Liver (tissue), 3 donors: ENCODE measurements at regions not wholly inside any gene's neighbourhood (a gene's known extent, or its start where the extent isn't known, plus 50 kb on each side); places are given as distances from the start of the nearest gene placed in this dataset.
"Not testable (repeated sequence)": the region's sequence is repeated elsewhere in the genome, so short reads cannot be mapped to it uniquely, and the experiment has no call there.

Source experiments
- ATF3 ChIP-seq: IDR thresholded peaks from 2 replicates; pipeline ENCODE4 v1.6.1; 2016; ENCODE audit warnings: antibody characterized with exemption
- CTCF ChIP-seq: fragments of 150-350 bp; IDR thresholded peaks from 2 replicates; pipeline ENCODE4 v1.5.1; 2017; ENCODE audit warnings: improper control_type of control experiment, low read depth, low read length; ENCODE audit not compliant: missing input control
- EGR1 ChIP-seq, 2 donors: IDR thresholded peaks; 2 replicates each; pipeline ENCODE4 v1.6.1; 2016 to 2018; ENCODE audit warnings: antibody characterized with exemption in 2 of 2, low read depth in 2 of 2
- FOXA1 ChIP-seq: IDR thresholded peaks from 2 replicates; pipeline ENCODE4 v1.6.1; 2016; ENCODE audit warnings: antibody characterized with exemption
- GABPA ChIP-seq, 2 donors: IDR thresholded peaks in 1 of 2; conservative IDR thresholded peaks in 1 of 2; 2 replicates each; pipeline ENCODE4 v1.6.1; 2016; ENCODE audit warnings: antibody characterized with exemption in 2 of 2, mild to moderate bottlenecking in 1 of 2, moderate library complexity in 1 of 2
- JUND ChIP-seq, 2 donors: IDR thresholded peaks; 2 replicates each; pipeline ENCODE4 v1.6.1; 2016; ENCODE audit warnings: antibody characterized with exemption in 2 of 2
- MAX ChIP-seq: IDR thresholded peaks from 2 replicates; pipeline ENCODE4 v1.6.1; 2016; ENCODE audit warnings: antibody characterized with exemption
- RAD21 ChIP-seq, 2 donors: IDR thresholded peaks; 2 replicates each; pipeline ENCODE4 v1.6.1; 2016; ENCODE audit warnings: antibody characterized with exemption in 2 of 2, mild to moderate bottlenecking in 2 of 2
- REST ChIP-seq: IDR thresholded peaks from 2 replicates; pipeline ENCODE4 v1.6.1; 2016; ENCODE audit warnings: antibody characterized with exemption, mild to moderate bottlenecking
- SP1 ChIP-seq: IDR thresholded peaks from 2 replicates; pipeline ENCODE4 v1.6.1; 2018; ENCODE audit warnings: antibody characterized with exemption, mild to moderate bottlenecking
- TAF1 ChIP-seq: conservative IDR thresholded peaks from 2 replicates; pipeline ENCODE4 v1.6.1; 2016; ENCODE audit warnings: antibody characterized with exemption, mild to moderate bottlenecking
- YY1 ChIP-seq: IDR thresholded peaks from 2 replicates; pipeline ENCODE4 v1.6.1; 2016; ENCODE audit warnings: antibody characterized with exemption, mild to moderate bottlenecking
- ZBTB33 ChIP-seq: IDR thresholded peaks from 2 replicates; pipeline ENCODE4 v1.6.1; 2016; ENCODE audit warnings: antibody characterized with exemption
- donor health status: healthy.
- donor health status: healthy.

GRCh38 chr2:89968567-89968966, 1277.1 kb downstream of the RPIA start:
- not testable (repeated sequence) for TF ChIP-seq SP1; ZBTB33; RAD21 (IDR thresholded peaks at IDR 0.05); MAX; CTCF; YY1; TAF1; ATF3; FOXA1; JUND (IDR thresholded peaks at IDR 0.05); EGR1 (IDR thresholded peaks at IDR 0.05; ENCODE audit: low read depth in 2 of 2); GABPA (IDR thresholded peaks at IDR 0.05 in 1 of 2, conservative IDR thresholded peaks at IDR 0.05 in 1 of 2); REST
